Brain microvascular endothelial cell (primary cell): ENCODE measurements at regions not wholly inside any gene's neighbourhood (a gene's known extent, or its start where the extent isn't known, plus 50 kb on each side); places are given as distances from the start of the nearest gene placed in this dataset.

Experiments used
- DNase-seq: peaks from one replicate; pipeline ENCODE4 v3.0.0-alpha.2; 2020
- H3K27ac ChIP-seq: fragments of 250-450 bp; sonication (Bioruptor Pico); 2 replicates; pipeline ENCODE4 v1.5.1; 2020; ENCODE audit warnings: mild to moderate bottlenecking, moderate library complexity
- H3K27me3 ChIP-seq: fragments of 250-450 bp; sonication (Bioruptor Pico); replicated peaks from 2 replicates; pipeline ENCODE4 v1.5.1; 2020; ENCODE audit warnings: mild to moderate bottlenecking
- H3K36me3 ChIP-seq: fragments of 250-450 bp; sonication (Bioruptor Pico); replicated peaks from 2 replicates; pipeline ENCODE4 v1.5.1; 2020; ENCODE audit warnings: mild to moderate bottlenecking
- H3K4me3 ChIP-seq: 2 replicates; pipeline ENCODE4 v1.5.1; 2011; ENCODE audit warnings: low read depth, mild to moderate bottlenecking, control low read depth, low read length, moderate library complexity
- CTCF ChIP-seq: IDR thresholded peaks from 2 replicates; pipeline ENCODE4 v1.5.1; 2011; ENCODE audit warnings: low read depth, mild to moderate bottlenecking, moderate library complexity, low read length, control low read depth, inconsistent platforms; ENCODE audit errors: missing control alignments
- in situ Hi-C: cut with HindIII; loops from 2 replicates; pipeline ENCODE4 v1.10.0; 2017; ENCODE audit warnings: low sequenced_read_pairs, low pct_ligation_motif_present

DNA sequence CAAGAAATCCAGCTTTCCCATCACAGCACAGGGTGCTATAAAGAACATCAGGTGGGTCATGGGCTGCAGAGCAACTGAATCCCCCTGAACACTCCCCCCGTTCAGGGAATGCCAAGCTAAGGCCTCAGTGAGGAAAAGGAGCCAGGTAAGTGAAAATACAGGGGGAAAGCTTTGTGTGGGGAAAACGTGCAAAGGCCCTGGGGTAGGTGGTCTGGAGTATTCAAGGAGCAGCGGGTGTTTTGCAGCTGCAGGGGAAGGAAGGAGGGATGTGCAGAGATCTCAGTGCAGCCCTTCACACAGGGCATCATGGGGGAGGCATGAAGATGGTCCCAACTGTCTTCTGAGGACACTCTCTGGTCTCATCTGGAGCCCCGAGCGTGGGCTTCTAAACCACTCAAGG lies 119.2 kb downstream of the ETS2 start:
- in situ Hi-C loops, result no loop called here

GRCh38 chr21:38923429-38923828 lies 117.7 kb downstream of the ETS2 start:
- H3K4me3 ChIP-seq, result no peak overlapping the region
- in situ Hi-C loops, result no loop called here
- H3K36me3 ChIP-seq, result no peaks in the 10 kb centered on the region
- no peak overlapping the region for H3K27ac ChIP-seq
- no peak for TF ChIP-seq CTCF
- H3K27me3 ChIP-seq, result no peaks in the 10 kb centered on the region
- DNase-seq, result no peak

More for the DNA sequence above, 119.2 kb downstream of the ETS2 start:
- Histone ChIP-seq H3K36me3 (no peaks in the 10 kb centered on the region), H3K27me3 (no peaks in the 10 kb centered on the region), H3K27ac (no peak overlapping the region), H3K4me3 (no peak overlapping the region)
- no peak for TF ChIP-seq CTCF
- no peak for DNase-seq

DNA sequence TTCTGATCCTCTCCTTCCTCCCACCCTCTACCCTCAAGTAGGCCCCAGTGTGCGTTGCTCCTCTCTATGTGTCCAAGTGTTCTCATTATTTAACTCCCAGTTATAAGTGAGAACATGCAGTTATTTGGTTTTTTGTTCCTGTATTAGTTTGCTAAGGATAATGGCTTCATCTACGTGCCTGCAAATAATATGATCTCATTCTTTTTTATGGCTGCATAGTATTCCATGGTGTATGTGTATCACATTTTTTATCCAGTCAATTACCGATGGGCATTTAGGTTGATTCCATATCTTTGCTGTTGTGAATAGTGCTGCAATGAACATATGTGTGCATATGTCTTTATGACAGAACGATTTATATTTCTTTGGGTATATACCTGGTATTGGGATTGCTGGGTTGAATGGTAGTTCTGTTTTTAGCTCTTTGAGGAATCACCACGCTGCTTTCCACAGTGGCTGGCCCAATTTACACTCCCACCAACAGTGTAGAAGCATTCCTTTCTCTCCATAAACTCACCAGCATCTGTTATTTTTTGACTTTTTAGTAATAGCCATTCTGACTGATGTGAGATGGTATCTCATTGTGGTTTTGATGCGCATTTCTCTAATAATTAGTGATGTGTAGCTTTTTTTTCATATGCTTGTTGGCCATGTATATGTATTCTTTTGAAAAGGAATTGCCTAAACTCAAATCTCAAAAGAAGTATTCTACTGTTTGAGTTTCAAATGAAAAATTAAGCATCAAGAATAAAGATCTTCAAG lies 116.9 kb downstream of the ETS2 start:
- TF ChIP-seq CTCF, result no peak
- no peak overlapping the region for H3K4me3 ChIP-seq
- no peak for DNase-seq
- in situ Hi-C loops, result no loop called here
- H3K36me3 ChIP-seq, result no peaks in the 10 kb centered on the region
- H3K27me3 ChIP-seq, result no peaks in the 10 kb centered on the region
- H3K27ac ChIP-seq, result no peak overlapping the region

- no peak for TF ChIP-seq CTCF
- H3K27ac ChIP-seq, result no peak overlapping the region
- no peaks in the 10 kb centered on the region for H3K27me3 ChIP-seq
- H3K36me3 ChIP-seq, result no peaks in the 10 kb centered on the region
- DNase-seq, result no peak
- in situ Hi-C loops, result no loop called here
- H3K4me3 ChIP-seq, result no peak overlapping the region
Measured at GRCh38 chr21:38921511-38922251, 116.0 kb downstream of the ETS2 start.

DNA sequence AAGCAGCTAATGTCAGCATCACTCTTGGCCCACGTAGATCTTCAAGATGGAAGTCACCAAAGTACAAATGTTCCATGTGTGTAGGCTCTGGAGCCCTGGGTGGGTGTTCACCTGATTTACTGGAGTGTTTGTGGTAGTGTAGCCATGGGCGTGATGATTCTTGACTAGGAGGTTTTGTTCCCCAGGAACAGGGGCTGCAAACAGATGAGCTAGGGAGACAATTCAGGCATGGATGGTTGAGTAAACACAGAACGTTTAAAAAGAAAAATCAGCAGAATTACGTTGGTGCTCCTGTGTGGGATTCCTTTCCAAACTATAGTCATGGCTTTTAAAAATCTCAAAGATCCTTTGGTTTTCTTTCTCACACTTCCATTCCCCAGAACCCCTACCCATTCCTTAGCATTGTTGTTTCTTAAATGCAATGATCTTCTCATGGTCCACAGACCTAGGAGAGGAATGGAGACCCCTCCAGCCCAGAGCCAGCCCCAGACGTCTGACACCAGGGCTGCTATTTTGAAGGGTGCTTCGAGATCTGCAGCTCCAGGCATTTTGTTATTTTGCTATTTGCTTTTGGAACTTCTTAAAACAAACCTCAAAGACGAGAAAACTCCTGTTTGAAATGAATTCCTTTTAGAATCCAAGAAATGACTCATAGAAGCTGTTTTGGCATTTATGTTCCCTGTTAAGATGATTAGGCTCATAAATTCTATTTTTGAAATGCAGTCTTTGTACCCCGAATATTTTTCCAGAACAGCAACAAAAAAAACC lies 115.1 kb downstream of the ETS2 start:
- Histone ChIP-seq H3K27me3 (no peaks in the 10 kb centered on the region), H3K27ac (no peak overlapping the region), H3K36me3 (no peaks in the 10 kb centered on the region), H3K4me3 (no peak overlapping the region)
- DNase-seq, result no peak
- in situ Hi-C loops, result no loop called here
- no peak for TF ChIP-seq CTCF
